ENCODE measurements at regions not wholly inside any gene's neighbourhood (a gene's known extent, or its start where the extent isn't known, plus 50 kb on each side); places are given as distances from the start of the nearest gene placed in this dataset.

- intact Hi-C loops (cut with micrococcal nuclease; ENCODE audit: unreplicated experiment), result no loop called here
- H3K27ac Mint-ChIP-seq (ENCODE audit: unreplicated experiment), result no peak overlapping the region
- peaks cover 7% of the 10 kb centered on the region for H3K9me3 Mint-ChIP-seq (ENCODE audit: unreplicated experiment)
Observed at GRCh38 chr6:14270142-14270893, 152.7 kb downstream of the CD83 start.

GRCh38 chr6:14270925-14271788 lies 153.6 kb downstream of the CD83 start:
- H3K27ac Mint-ChIP-seq (ENCODE audit: unreplicated experiment), result no peak overlapping the region
- POLR2A ChIA-PET, result interaction anchor here (0.6 kb wide), 1 partner anchor 220 kb away, joined by 3 read pairs; no protein-coding TSS in a partner anchor
- intact Hi-C loops (cut with micrococcal nuclease; ENCODE audit: unreplicated experiment), result no loop called here
- TF ChIP-seq CTCF (IDR thresholded peaks at IDR 0.05; ENCODE audit: insufficient read depth in 1 of 2, low read depth in 1 of 2, low read length in 1 of 2, severe bottlenecking in 1 of 2, unreplicated experiment in 1 of 2), result no peak
- BruUV-seq (replicated peaks), result no TSS peak
- no peaks in the 10 kb centered on the region for H3K27me3 ChIP-seq (replicated peaks; ENCODE audit: control insufficient read depth, insufficient read depth, low read length)
- CTCF ChIA-PET, result no interaction called here
- H3K4me1 ChIP-seq, result no peaks in the 10 kb centered on the region
- no peak overlapping the region for H3K4me3 Mint-ChIP-seq (ENCODE audit: unreplicated experiment)
- peaks cover 16% of the 10 kb centered on the region for H3K9me3 ChIP-seq
- H3K36me3 ChIP-seq (ENCODE audit: control insufficient read depth, insufficient read depth, low read length), result no peaks in the 10 kb centered on the region
- no peaks in the 10 kb centered on the region for H3K36me3 Mint-ChIP-seq (ENCODE audit: insufficient read depth, unreplicated experiment)
- peaks cover 7% of the 10 kb centered on the region for H3K9me3 Mint-ChIP-seq (ENCODE audit: unreplicated experiment)
- no peak overlapping the region for H3K4me3 ChIP-seq (ENCODE audit: low read depth, low read length)
- no peaks in the 10 kb centered on the region for H3K4me1 Mint-ChIP-seq (ENCODE audit: low read depth, unreplicated experiment)
- DNase-seq, result no peak
- no peaks in the 10 kb centered on the region for H3K27me3 Mint-ChIP-seq (ENCODE audit: insufficient read depth, unreplicated experiment)

More at GRCh38 chr6:14270142-14270893, 152.7 kb downstream of the CD83 start:
- no peaks in the 10 kb centered on the region for H3K4me1 ChIP-seq
- Mint-ChIP-seq H3K4me1 (ENCODE audit: low read depth, unreplicated experiment) (no peaks in the 10 kb centered on the region), H3K36me3 (ENCODE audit: insufficient read depth, unreplicated experiment) (no peaks in the 10 kb centered on the region), H3K27me3 (ENCODE audit: insufficient read depth, unreplicated experiment) (no peaks in the 10 kb centered on the region), H3K4me3 (ENCODE audit: unreplicated experiment) (no peak overlapping the region)
- no TSS peak for BruUV-seq (replicated peaks)
- no peaks in the 10 kb centered on the region for H3K36me3 ChIP-seq (ENCODE audit: control insufficient read depth, insufficient read depth, low read length)
- peaks cover 16% of the 10 kb centered on the region for H3K9me3 ChIP-seq
- no peak for DNase-seq
- no peaks in the 10 kb centered on the region for H3K27me3 ChIP-seq (replicated peaks; ENCODE audit: control insufficient read depth, insufficient read depth, low read length)
- CTCF ChIA-PET, result no interaction called here
- no peak for TF ChIP-seq CTCF (IDR thresholded peaks at IDR 0.05; ENCODE audit: insufficient read depth in 1 of 2, low read depth in 1 of 2, low read length in 1 of 2, severe bottlenecking in 1 of 2, unreplicated experiment in 1 of 2)
- H3K4me3 ChIP-seq (ENCODE audit: low read depth, low read length), result no peak overlapping the region
- POLR2A ChIA-PET, result interaction anchor here (0.6 kb wide), 1 partner anchor 221 kb away, joined by 3 read pairs; no protein-coding TSS in a partner anchor

GRCh38 chr6:14271789-14272736 lies 154.5 kb downstream of the CD83 start:
- no peaks in the 10 kb centered on the region for H3K4me1 Mint-ChIP-seq (ENCODE audit: low read depth, unreplicated experiment)
- no TSS peak for BruUV-seq (replicated peaks)
- no peak overlapping the region for H3K4me3 ChIP-seq (ENCODE audit: low read depth, low read length)
- H3K9me3 ChIP-seq, result peaks cover 16% of the 10 kb centered on the region
- TF ChIP-seq CTCF (IDR thresholded peaks at IDR 0.05; ENCODE audit: insufficient read depth in 1 of 2, low read depth in 1 of 2, low read length in 1 of 2, severe bottlenecking in 1 of 2, unreplicated experiment in 1 of 2), result no peak
- peaks cover 4% of the 10 kb centered on the region for H3K9me3 Mint-ChIP-seq (ENCODE audit: unreplicated experiment)
- POLR2A ChIA-PET, result no interaction called here
- intact Hi-C loops (cut with micrococcal nuclease; ENCODE audit: unreplicated experiment), result no loop called here
- DNase-seq, result no peak
- H3K36me3 ChIP-seq (ENCODE audit: control insufficient read depth, insufficient read depth, low read length), result no peaks in the 10 kb centered on the region
- H3K27ac Mint-ChIP-seq (ENCODE audit: unreplicated experiment), result no peak overlapping the region
- H3K27me3 ChIP-seq (replicated peaks; ENCODE audit: control insufficient read depth, insufficient read depth, low read length), result no peaks in the 10 kb centered on the region
- CTCF ChIA-PET, result no interaction called here
- no peaks in the 10 kb centered on the region for H3K4me1 ChIP-seq
- no peaks in the 10 kb centered on the region for H3K36me3 Mint-ChIP-seq (ENCODE audit: insufficient read depth, unreplicated experiment)
- no peaks in the 10 kb centered on the region for H3K27me3 Mint-ChIP-seq (ENCODE audit: insufficient read depth, unreplicated experiment)
- H3K4me3 Mint-ChIP-seq (ENCODE audit: unreplicated experiment), result no peak overlapping the region

Data from Caco-2 (cell line).